Endothelial cell (in vitro differentiated cells): ENCODE measurements at regions not wholly inside any gene's neighbourhood (a gene's known extent, or its start where the extent isn't known, plus 50 kb on each side); places are given as distances from the start of the nearest gene placed in this dataset.

Experiments used
- DNase-seq: peaks from one replicate; pipeline ENCODE4 v3.0.0; 2021; ENCODE audit warnings: low spot score
- H3K27ac Mint-ChIP-seq: one replicate; pipeline ENCODE4 v1.8.0; 2021; ENCODE audit warnings: mixed read lengths, inconsistent platforms; ENCODE audit not compliant: unreplicated experiment
- H3K27me3 Mint-ChIP-seq: one replicate; pipeline ENCODE4 v1.8.0; 2021; ENCODE audit warnings: mild to moderate bottlenecking, moderate library complexity, mixed read lengths, inconsistent platforms; ENCODE audit not compliant: unreplicated experiment
- H3K36me3 Mint-ChIP-seq: one replicate; pipeline ENCODE4 v1.8.0; 2021; ENCODE audit warnings: mild to moderate bottlenecking, low read depth, mixed read lengths, inconsistent platforms; ENCODE audit not compliant: unreplicated experiment
- H3K4me1 Mint-ChIP-seq: one replicate; pipeline ENCODE4 v1.8.0; 2021; ENCODE audit warnings: mild to moderate bottlenecking, mixed read lengths, inconsistent platforms; ENCODE audit not compliant: unreplicated experiment
- H3K4me3 Mint-ChIP-seq: one replicate; pipeline ENCODE4 v1.8.0; 2021; ENCODE audit warnings: mild to moderate bottlenecking, mixed read lengths, inconsistent platforms; ENCODE audit not compliant: unreplicated experiment
- H3K9me3 Mint-ChIP-seq: one replicate; pipeline ENCODE4 v1.8.0; 2021; ENCODE audit warnings: mixed read lengths, inconsistent platforms; ENCODE audit not compliant: unreplicated experiment
- TF ChIP-seq, protein P1 (sequence below): fragments of 200-600 bp; sonication (generic); IDR thresholded peaks from one replicate; pipeline ENCODE4 v1.5.0; 2021; ENCODE audit warnings: antibody characterized with exemption; ENCODE audit not compliant: unreplicated experiment

DNA sequence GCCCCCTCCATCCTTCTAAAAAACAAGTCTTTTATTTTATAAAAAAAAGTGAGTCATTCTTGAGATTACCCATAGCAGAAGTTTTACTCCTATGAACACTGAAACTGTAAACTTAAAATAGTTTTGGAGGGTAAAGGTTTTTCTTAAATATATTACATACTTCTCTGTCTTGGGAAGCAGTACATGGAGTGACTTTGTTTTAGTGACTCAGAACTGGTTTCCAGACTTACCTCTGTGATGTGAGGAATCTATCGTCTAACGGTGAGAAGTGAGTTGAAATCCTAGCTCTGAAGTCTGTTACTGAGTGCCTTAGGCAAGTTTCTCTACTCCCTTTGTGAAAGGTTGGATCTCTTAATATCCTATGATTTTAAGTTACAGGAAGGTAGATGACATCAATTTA, 176.3 kb upstream of the POU3F1 start:
- Mint-ChIP-seq H3K27ac (no peak overlapping the region), H3K4me1 (peaks cover 12% of the 10 kb centered on the region), H3K27me3 (peaks cover 6% of the 10 kb centered on the region), H3K36me3 (peaks cover 3% of the 10 kb centered on the region), H3K9me3 (no peaks in the 10 kb centered on the region), H3K4me3 (no peak overlapping the region)
- TF ChIP-seq, protein P1, sequence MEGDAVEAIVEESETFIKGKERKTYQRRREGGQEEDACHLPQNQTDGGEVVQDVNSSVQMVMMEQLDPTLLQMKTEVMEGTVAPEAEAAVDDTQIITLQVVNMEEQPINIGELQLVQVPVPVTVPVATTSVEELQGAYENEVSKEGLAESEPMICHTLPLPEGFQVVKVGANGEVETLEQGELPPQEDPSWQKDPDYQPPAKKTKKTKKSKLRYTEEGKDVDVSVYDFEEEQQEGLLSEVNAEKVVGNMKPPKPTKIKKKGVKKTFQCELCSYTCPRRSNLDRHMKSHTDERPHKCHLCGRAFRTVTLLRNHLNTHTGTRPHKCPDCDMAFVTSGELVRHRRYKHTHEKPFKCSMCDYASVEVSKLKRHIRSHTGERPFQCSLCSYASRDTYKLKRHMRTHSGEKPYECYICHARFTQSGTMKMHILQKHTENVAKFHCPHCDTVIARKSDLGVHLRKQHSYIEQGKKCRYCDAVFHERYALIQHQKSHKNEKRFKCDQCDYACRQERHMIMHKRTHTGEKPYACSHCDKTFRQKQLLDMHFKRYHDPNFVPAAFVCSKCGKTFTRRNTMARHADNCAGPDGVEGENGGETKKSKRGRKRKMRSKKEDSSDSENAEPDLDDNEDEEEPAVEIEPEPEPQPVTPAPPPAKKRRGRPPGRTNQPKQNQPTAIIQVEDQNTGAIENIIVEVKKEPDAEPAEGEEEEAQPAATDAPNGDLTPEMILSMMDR = no peak
- no peak for DNase-seq

DNA sequence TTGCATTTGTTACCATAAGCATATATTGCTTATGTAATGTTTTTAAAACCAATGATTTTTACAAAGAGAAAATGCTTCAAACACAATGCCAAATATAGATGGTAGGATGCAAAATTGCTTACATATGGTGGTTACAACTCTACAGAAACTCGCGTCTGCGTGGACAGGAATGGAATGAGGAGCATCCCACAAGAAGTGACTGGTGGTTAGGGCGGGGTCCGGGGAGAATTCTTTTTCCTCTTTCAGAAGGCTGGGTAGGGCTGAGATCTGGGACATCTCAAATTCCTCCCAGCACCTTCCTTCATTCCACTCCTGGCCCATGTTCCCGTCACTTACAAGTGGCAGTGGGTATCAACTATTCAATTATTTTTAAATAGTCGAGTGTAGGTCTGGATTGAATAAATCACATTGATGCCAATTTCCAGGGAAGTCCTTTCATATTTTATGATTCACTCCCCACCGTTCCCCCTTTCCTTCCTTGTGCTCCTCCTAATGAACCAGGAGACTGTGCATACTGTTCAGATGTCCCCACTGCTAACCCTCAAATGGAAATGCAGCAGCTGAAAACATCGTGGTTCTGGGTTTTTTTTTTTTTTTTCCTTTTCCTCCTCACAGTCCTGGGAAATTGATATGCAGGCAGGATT, 174.5 kb upstream of the POU3F1 start:
- TF ChIP-seq, protein P1 = no peak
- Mint-ChIP-seq H3K27me3 (peaks cover 6% of the 10 kb centered on the region), H3K9me3 (no peaks in the 10 kb centered on the region), H3K36me3 (peaks cover 3% of the 10 kb centered on the region), H3K4me1 (peaks cover 14% of the 10 kb centered on the region), H3K4me3 (no peak overlapping the region), H3K27ac (no peak overlapping the region)
- no peak for DNase-seq

DNA sequence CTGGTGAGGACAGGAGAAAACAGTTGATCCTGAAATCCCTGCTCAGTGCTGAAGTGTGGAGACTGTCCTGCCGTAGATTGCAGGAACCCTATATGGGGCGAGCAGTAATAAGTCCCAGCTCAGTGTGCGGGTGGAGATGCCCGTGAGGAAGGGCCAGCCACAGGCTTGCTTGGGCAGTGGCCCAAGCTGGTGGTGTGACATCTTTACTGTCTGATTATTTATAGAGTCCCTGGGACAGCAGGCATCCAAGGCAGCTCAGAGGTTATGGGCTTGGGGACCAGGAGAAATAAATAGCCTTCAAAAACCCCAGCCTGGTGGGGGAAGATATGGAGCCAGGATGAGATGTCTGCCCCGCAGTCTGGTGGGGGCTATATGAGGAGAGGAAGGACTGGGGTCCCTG, 170.7 kb upstream of the POU3F1 start:
- no peaks in the 10 kb centered on the region for H3K9me3 Mint-ChIP-seq
- H3K4me1 Mint-ChIP-seq = peaks cover 14% of the 10 kb centered on the region
- H3K27ac Mint-ChIP-seq = no peak overlapping the region
- peaks cover 6% of the 10 kb centered on the region for H3K27me3 Mint-ChIP-seq
- TF ChIP-seq, protein P1 = no peak
- H3K36me3 Mint-ChIP-seq = no peaks in the 10 kb centered on the region
- no peak for DNase-seq
- H3K4me3 Mint-ChIP-seq = no peak overlapping the region

DNA sequence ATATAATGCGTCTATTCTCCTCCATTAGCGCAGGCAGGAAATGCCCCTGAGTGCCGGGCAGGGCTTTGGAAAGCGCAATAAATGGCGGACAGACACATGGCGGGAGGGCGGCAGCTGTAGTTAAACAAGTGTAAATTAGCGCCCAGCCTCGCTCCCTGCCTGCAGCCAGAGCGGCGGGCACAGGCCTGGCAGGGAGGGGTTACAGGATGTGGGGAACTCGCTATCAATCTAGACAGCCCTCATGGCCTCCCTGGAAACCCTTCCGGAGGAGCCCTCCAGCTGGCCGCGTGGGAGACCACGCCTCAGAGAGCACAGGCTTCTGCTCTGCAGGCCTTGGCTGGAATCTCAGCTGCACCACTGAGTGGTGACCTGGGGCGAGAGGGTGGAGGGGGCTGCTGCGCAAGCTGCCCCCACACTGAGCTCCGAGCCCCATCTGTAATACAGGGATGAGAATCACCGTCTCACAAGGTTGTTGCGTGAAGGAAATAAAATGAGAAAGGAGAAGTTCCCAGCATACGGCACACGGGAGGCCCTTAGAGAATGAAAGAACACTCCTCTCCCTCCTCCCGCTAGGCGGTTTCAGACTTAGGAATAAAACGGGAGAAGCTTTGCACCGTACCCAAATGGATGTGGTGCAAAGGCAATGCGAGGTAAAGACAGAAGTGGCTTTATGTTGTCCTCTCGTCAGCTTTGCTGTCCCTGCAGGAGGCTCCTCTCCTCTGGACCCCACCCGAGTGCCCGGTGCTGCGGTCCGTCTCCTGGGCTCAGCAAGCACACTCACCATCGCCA, 167.2 kb upstream of the POU3F1 start:
- H3K4me1 Mint-ChIP-seq = peaks cover 8% of the 10 kb centered on the region
- TF ChIP-seq, protein P1 = no peak
- H3K4me3 Mint-ChIP-seq = no peak overlapping the region
- no peaks in the 10 kb centered on the region for H3K36me3 Mint-ChIP-seq
- no peaks in the 10 kb centered on the region for H3K9me3 Mint-ChIP-seq
- H3K27me3 Mint-ChIP-seq = peaks cover 2% of the 10 kb centered on the region
- no peak for DNase-seq
- H3K27ac Mint-ChIP-seq = no peak overlapping the region

DNA sequence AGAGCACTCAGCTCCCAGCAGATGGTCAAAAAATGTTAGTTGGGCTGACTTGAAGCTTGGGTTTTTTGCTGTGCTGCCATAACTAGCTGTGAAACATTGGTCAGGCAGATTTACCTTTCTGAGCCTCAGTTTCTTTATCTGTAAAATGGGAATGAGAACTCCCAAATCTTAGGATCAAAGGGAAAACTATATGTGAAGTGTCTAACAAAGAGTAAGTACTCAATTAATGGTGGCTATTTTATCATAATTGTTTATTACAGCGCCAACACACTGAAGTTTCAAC, 164.2 kb upstream of the POU3F1 start:
- H3K4me1 Mint-ChIP-seq = no peaks in the 10 kb centered on the region
- H3K36me3 Mint-ChIP-seq = no peaks in the 10 kb centered on the region
- H3K9me3 Mint-ChIP-seq = no peaks in the 10 kb centered on the region
- no peak for DNase-seq
- peaks cover 5% of the 10 kb centered on the region for H3K27me3 Mint-ChIP-seq
- TF ChIP-seq, protein P1 = no peak
- H3K27ac Mint-ChIP-seq = no peak overlapping the region
- no peak overlapping the region for H3K4me3 Mint-ChIP-seq
